CD14-positive monocyte (primary cell): ENCODE measurements at regions not wholly inside any gene's neighbourhood (a gene's known extent, or its start where the extent isn't known, plus 50 kb on each side); places are given as distances from the start of the nearest gene placed in this dataset.

Experiments used
- DNase-seq, 3 donors: peaks; one replicate each; pipeline ENCODE4 v3.0.0-alpha.2; 2011 to 2022
- H2AFZ ChIP-seq: 2 replicates; pipeline ENCODE4 v1.6.0; 2012; ENCODE audit warnings: mild to moderate bottlenecking, low read depth, low read length, inconsistent platforms; ENCODE audit not compliant: insufficient read depth, poor library complexity, severe bottlenecking
- H3K27ac ChIP-seq, 2 donors: 1 replicate in 1 of 2; 2 replicates in 1 of 2; pipeline ENCODE4 v1.5.1; 2012 to 2013; ENCODE audit warnings: low read length in 2 of 2, control low read depth in 1 of 2, inconsistent platforms in 1 of 2, low read depth in 1 of 2, mild to moderate bottlenecking in 1 of 2
- H3K27me3 ChIP-seq, 2 donors: one replicate each; pipeline versions ENCODE4 v1.6.0 to v1.6.1; 2011 to 2013; ENCODE audit warnings: low read length in 2 of 2; ENCODE audit not compliant: control insufficient read depth in 2 of 2, insufficient read depth in 2 of 2
- H3K36me3 ChIP-seq, 2 donors: replicated peaks in 1 of 2; 1 replicate in 1 of 2; 2 replicates in 1 of 2; pipeline versions ENCODE4 v1.5.1 to v1.6.1; 2012 to 2013; ENCODE audit warnings: low read length in 2 of 2, control low read depth in 1 of 2, inconsistent platforms in 1 of 2, mild to moderate bottlenecking in 1 of 2; ENCODE audit not compliant: insufficient read depth in 2 of 2, control insufficient read depth in 1 of 2
- H3K4me1 ChIP-seq, 2 donors: 1 replicate in 1 of 2; 2 replicates in 1 of 2; pipeline versions ENCODE4 v1.5.1 to v1.6.1; 2012 to 2013; ENCODE audit warnings: low read length in 2 of 2, control low read depth in 1 of 2, inconsistent platforms in 1 of 2, mild to moderate bottlenecking in 1 of 2, moderate library complexity in 1 of 2; ENCODE audit not compliant: insufficient read depth in 2 of 2, control insufficient read depth in 1 of 2
- H3K4me2 ChIP-seq: replicated peaks from 2 replicates; pipeline ENCODE3; 2012; ENCODE audit warnings: low read length, moderate library complexity, mild to moderate bottlenecking; ENCODE audit not compliant: poor library complexity, severe bottlenecking; ENCODE audit errors: extremely low read depth
- H3K4me3 ChIP-seq, 3 experiments: fragments of 200-600 bp in 1 of 3; sonication (generic) in 1 of 3; replicated peaks in 1 of 3; 1 replicate in 2 of 3; 2 replicates in 1 of 3; pipeline ENCODE4 v1.5.1; 2011 to 2013; ENCODE audit warnings: low read length in 3 of 3, mild to moderate bottlenecking in 3 of 3, control low read depth in 2 of 3, low read depth in 2 of 3, inconsistent platforms in 1 of 3, moderate library complexity in 1 of 3
- H3K79me2 ChIP-seq: 2 replicates; pipeline ENCODE4 v1.6.0; 2012; ENCODE audit warnings: mild to moderate bottlenecking, control low read depth, inconsistent platforms, low read length, moderate library complexity; ENCODE audit not compliant: insufficient read depth
- H3K9ac ChIP-seq: 2 replicates; pipeline ENCODE4 v1.6.0; 2017; ENCODE audit warnings: low read length, mild to moderate bottlenecking; ENCODE audit not compliant: insufficient read depth, poor library complexity, severe bottlenecking
- H3K9me3 ChIP-seq, 2 donors: replicated peaks in 1 of 2; 1 replicate in 1 of 2; 2 replicates in 1 of 2; pipeline versions ENCODE4 v1.5.1 to v1.6.1; 2012 to 2013; ENCODE audit warnings: low read length in 2 of 2, control low read depth in 1 of 2; ENCODE audit not compliant: control insufficient read depth in 1 of 2, insufficient read depth in 1 of 2
- H4K20me1 ChIP-seq: 2 replicates; pipeline ENCODE4 v1.6.0; 2012; ENCODE audit warnings: mild to moderate bottlenecking, low read length, control low read depth, moderate library complexity; ENCODE audit not compliant: insufficient read depth
- H3K27ac Mint-ChIP-seq, 7 donors: one replicate each; pipeline ENCODE4 v1.8.0; 2020; ENCODE audit warnings: mild to moderate bottlenecking in 7 of 7, mixed read lengths in 7 of 7, moderate library complexity in 6 of 7, inconsistent platforms in 2 of 7
- H3K27me3 Mint-ChIP-seq, 3 donors: one replicate each; pipeline ENCODE4 v1.8.0; 2021 to 2022; ENCODE audit warnings: low read depth in 3 of 3, mild to moderate bottlenecking in 3 of 3, mixed read lengths in 3 of 3, moderate library complexity in 3 of 3, inconsistent platforms in 1 of 3
- H3K36me3 Mint-ChIP-seq, 2 donors: one replicate each; pipeline ENCODE4 v1.8.0; 2020; ENCODE audit warnings: mixed read lengths in 2 of 2, inconsistent platforms in 1 of 2, mild to moderate bottlenecking in 1 of 2
- H3K4me1 Mint-ChIP-seq: one replicate; pipeline ENCODE4 v1.8.0; 2020; ENCODE audit warnings: mild to moderate bottlenecking, mixed read lengths
- H3K4me3 Mint-ChIP-seq, 2 donors: one replicate each; pipeline ENCODE4 v1.8.0; 2020; ENCODE audit warnings: mild to moderate bottlenecking in 2 of 2, mixed read lengths in 2 of 2, moderate library complexity in 1 of 2
- H3K9me3 Mint-ChIP-seq, 7 donors: one replicate each; pipeline ENCODE4 v1.8.0; 2020 to 2022; ENCODE audit warnings: mixed read lengths in 7 of 7, mild to moderate bottlenecking in 6 of 7, moderate library complexity in 6 of 7, inconsistent platforms in 2 of 7
- CTCF ChIP-seq: fragments of 200-600 bp; IDR thresholded peaks from one replicate; pipeline ENCODE4 v1.8.0; 2022; ENCODE audit warnings: antibody characterized with exemption, mild to moderate bottlenecking
- WGBS: methylation state at CpG from one replicate; pipeline ENCODE4 v1.1.5; 2013; ENCODE audit warnings: missing lambda C conversion rate; ENCODE audit not compliant: insufficient coverage; 5-methylcytosine and 5-hydroxymethylcytosine counted together
- intact Hi-C, 2 donors: fragments of 100-400 bp; cut with micrococcal nuclease; formaldehyde crosslinking; loops; one replicate each; pipeline versions ENCODE4 v1.15.0 to v1.15.1; 2023

DNA sequence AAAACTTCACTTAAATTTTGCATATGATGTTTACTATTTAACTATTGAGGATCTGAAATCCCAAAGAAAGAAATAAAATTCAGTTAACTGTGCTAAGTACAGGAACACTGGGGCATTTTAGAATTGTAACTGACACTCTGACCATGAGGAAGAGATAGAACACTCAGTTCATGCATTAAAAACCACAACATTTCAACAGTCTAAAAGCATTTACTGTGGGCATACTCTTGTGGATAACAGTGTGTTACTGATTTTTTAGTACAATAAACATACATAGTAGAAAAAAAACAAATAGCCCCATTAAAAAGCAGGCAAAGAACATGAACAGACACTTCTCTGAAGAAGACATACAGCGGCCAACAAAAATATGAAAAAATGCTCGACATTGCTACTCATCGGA, 1122.7 kb upstream of the PIK3C3 start:
- no peaks in the 10 kb centered on the region for H3K4me1 Mint-ChIP-seq
- Histone ChIP-seq H2AFZ (no peak overlapping the region), H3K79me2 (no peaks in the 10 kb centered on the region), H3K4me3 (no peak overlapping the region), H3K9ac (no peak overlapping the region), H4K20me1 (no peaks in the 10 kb centered on the region), H3K27ac (no peak overlapping the region), H3K4me1 (no peaks in the 10 kb centered on the region), H3K36me3 (no peaks in the 10 kb centered on the region), H3K27me3 (no peaks in the 10 kb centered on the region), H3K4me2 (no peak overlapping the region), H3K9me3 (no peaks in the 10 kb centered on the region)
- intact Hi-C loops: no loop called here
- H3K4me3 Mint-ChIP-seq: no peak overlapping the region
- H3K36me3 Mint-ChIP-seq: no peaks in the 10 kb centered on the region
- no peak overlapping the region for H3K27ac Mint-ChIP-seq
- DNase-seq: no peak
- no CpG with 5 or more reads among the region's 3 CpGs for WGBS
- TF ChIP-seq CTCF: no peak
- H3K9me3 Mint-ChIP-seq: peaks cover 0 to 2% (median 0%) of the 10 kb centered on the region in 7 donors
- H3K27me3 Mint-ChIP-seq: no peaks in the 10 kb centered on the region

- Histone ChIP-seq H3K9ac (no peak overlapping the region), H3K27me3 (no peaks in the 10 kb centered on the region), H2AFZ (no peak overlapping the region), H3K79me2 (no peaks in the 10 kb centered on the region), H3K4me2 (no peak overlapping the region), H3K9me3 (peaks cover 0 to 10% of the 10 kb centered on the region in 2 donors), H3K36me3 (no peaks in the 10 kb centered on the region), H3K4me1 (no peaks in the 10 kb centered on the region), H3K4me3 (no peak overlapping the region), H3K27ac (no peak overlapping the region), H4K20me1 (no peaks in the 10 kb centered on the region)
- no peaks in the 10 kb centered on the region for H3K4me1 Mint-ChIP-seq
- no peak overlapping the region for H3K4me3 Mint-ChIP-seq
- no peak overlapping the region for H3K27ac Mint-ChIP-seq
- H3K27me3 Mint-ChIP-seq: no peaks in the 10 kb centered on the region
- no peak for TF ChIP-seq CTCF
- H3K36me3 Mint-ChIP-seq: no peaks in the 10 kb centered on the region
- WGBS: no CpG with 5 or more reads among the region's 1 CpG
- DNase-seq: no peak
- peaks cover 0 to 17% (median 7%) of the 10 kb centered on the region in 7 donors for H3K9me3 Mint-ChIP-seq
- intact Hi-C loops: no loop called here
Measured at GRCh38 chr18:40824291-40824690, 1130.7 kb upstream of the PIK3C3 start.
